DMS153 (cell line): ENCODE measurements at regions not wholly inside any gene's neighbourhood (a gene's known extent, or its start where the extent isn't known, plus 50 kb on each side); places are given as distances from the start of the nearest gene placed in this dataset.

ENCODE experiments used
- DNase-seq: peaks from one replicate; lab custom pipeline; 2025; lab: John Stamatoyannopoulos, UW

DNA sequence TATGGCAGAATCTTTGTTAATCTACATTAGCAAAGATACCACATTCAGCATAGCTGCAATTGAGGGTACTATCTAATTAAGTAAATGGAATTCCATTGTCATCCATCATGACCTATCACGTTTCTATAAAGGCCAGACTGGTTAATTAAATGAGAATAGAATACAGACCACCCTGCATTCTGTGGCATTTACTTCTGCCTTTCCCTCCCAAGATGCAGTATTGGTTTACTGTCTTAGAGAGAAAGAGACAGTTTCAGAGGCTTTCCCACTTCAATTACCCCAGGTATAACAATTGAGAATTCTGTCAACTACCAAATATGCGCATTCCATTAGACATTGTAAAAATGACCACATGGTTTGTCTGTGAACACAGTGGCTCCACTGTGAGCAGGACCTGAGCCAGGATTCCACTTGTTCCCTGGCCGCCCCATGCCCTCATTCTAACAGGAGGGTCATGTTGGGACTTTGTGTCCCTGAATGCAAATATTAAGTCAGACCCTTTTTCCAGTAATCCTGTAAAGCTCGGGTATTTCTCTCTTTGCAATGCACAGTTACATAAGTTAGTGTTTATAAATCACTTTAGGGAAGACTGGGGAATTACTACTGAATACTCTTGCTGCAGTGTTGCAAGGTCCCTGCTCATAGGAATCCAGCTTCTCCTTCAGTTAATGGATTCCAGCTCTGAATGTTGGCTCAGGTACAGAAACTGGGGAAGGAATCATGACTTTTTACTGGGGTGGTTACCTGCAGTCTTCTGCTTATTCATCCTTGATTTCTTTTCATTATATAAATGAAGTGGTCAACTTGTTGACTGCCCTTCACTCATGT lies 261.0 kb downstream of the PDGFC start:
- DNase-seq = no peak

DNA sequence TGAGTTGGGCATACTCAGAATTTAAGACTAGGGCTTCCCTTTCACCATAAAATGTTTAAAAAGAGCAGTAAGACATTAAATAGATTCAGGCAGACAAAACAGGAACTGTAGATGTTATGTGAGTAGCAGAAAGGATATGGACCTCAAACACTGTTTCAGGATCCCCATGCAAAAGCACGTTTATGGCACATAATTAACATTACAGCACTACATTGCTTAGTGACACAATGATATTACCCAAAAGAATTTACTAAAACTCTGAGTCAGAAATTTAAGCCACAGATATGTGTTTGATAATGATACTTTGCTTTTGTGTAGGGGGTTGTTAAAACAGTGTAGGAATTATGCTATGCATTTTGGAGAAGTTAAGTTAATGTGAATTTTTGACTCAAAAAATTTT lies 266.3 kb downstream of the PDGFC start:
- no peak for DNase-seq

- DNase-seq = no peak
Measured at GRCh38 chr4:156695163-156695562, 276.4 kb downstream of the PDGFC start.

DNA sequence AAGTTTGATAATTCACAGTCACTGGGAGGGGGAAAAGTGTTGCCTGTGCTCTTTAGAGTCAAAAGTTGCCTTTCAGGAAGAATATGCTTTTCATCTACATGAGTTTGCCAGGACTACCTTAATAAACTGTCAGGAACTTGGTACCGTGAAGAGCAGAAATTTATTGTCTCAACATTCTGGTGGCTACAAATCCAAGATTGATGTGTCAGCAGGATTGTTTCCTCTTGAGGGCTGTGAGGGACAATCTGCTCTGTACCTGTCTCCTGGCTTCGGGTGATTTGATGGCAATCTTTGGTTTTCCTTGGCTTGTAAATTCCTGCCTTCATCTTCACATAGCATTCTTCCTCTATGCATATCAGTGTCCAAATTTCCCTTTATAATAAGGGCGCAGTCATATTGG lies 277.2 kb downstream of the PDGFC start:
- DNase-seq = no peak

DNA sequence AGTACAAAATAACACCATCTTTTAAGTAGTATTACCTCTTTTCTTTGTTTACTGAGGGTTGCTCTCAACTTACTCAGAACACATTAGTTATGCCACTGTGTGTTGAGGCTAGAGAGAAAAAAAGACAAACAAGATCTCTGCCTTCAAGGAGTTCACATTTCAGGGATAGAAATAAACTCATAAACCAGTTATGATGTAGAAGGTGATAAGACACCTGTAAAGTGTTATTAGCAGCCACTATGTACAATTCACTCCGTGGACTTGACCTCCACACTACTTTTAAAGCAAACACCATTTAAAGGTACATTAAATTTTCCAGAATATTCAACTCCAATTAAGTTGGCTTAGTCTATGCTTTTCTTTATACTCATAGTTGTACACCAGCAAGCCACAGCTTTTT lies 278.0 kb downstream of the PDGFC start:
- DNase-seq = no peak

DNA sequence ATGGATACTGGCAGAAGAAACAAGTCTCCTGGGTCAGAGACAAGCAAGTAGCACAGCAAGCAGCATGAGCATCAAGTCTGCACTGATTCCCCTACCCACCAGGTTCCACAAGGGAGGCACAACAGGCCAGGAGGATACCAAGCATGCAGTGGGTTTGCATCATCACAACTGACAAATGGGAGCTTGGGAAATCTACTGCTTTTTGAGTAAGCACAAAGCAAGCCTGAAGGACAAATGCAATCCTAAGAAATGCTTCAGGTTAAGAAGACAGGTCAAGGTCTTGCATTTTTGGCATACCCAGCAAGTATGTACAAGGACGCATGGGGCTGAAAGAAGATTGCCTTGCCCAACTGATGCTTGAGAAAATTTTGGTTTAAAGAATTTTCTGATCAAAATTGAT lies 279.6 kb downstream of the PDGFC start:
- no peak for DNase-seq

- DNase-seq = no peak
Measured at GRCh38 chr4:156690572-156690971, 281.0 kb downstream of the PDGFC start.

- no peak for DNase-seq
Measured at GRCh38 chr4:156686120-156686519, 285.5 kb downstream of the PDGFC start.

GRCh38 chr4:156685308-156685707 lies 286.3 kb downstream of the PDGFC start:
- DNase-seq = no peak

DNA sequence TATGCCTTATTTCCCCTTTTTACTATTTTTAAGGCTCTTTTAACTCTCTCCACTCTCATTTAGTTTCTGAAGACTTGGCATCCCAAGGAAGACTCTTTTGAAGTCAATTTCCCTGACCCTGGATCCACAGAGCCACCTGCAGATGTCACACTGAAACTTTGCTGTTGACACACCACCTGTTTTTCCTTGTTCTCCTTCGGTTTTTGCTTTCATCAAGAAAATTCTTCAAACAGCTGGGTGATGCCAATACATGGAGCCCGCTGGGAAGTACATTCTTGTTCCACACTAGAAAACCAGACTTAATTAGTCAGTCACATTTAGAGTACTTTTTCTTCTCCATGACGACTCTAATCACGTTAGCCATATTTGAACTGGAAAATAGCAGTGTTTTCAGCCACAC lies 293.9 kb downstream of the PDGFC start:
- no peak for DNase-seq

GRCh38 chr4:156677131-156677531 lies 294.5 kb downstream of the PDGFC start:
- DNase-seq = no peak

- no peak for DNase-seq
Measured at GRCh38 chr4:156676116-156676851, 295.3 kb downstream of the PDGFC start.

DNA sequence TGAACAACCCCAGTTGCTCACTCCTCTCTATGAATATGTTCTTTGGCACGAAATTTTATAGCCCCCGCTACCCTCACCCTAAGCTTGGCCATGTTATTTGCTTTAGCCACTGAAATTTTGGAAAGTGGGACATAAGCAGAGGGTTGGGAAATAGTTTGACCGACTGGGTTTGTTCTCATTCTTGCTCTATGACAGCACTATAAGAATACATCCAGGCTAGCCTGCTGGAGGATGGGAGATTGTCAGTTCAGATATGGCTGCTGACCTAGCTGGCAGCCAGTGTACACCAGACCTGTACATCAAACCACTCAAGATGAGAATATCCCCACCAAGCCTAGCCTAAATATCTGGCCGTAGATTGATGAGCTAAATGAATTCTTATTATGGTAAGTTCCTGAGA lies 298.1 kb downstream of the PDGFC start:
- no peak for DNase-seq

GRCh38 chr4:156672492-156673305 lies 298.9 kb downstream of the PDGFC start:
- DNase-seq = no peak

- no peak for DNase-seq
Measured at GRCh38 chr4:156665780-156666366, 305.7 kb downstream of the PDGFC start.

DNA sequence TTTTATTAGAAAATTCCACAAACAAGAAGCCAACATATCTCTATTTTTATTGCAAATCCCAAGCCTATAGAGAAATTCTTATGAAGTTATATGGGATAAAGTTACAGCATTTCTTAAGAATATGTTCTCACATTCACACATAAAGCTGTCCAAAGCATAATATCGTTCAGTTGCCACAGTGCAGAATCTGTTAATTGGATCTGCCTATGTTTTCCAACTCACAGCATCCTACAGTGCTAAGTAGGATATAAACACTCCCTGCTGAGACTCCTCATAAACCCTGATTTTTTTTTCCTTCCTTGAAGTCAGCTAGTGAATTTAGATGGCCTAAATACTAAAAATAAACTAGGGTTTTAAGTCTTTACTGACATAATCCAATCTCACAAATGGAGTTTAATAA lies 307.9 kb downstream of the PDGFC start:
- no peak for DNase-seq

GRCh38 chr4:156662921-156663320 lies 308.7 kb downstream of the PDGFC start:
- no peak for DNase-seq

DNA sequence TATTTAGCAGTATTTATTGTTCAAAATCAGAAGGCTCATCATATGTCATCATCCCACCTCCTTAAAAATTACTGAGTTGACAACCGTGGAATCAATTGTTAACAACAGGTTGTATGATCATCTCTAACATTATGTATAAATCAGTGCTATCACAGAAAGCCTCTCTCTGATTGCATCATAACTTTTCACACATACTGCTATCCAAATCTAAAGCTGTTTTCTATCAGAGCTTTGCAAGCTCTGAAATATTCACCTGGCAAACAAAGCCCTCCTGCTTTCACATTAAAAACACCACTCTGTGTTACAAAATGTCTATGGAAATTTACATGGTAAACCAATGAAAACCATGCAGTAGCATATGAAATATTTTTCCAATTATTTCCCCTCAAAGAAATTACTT lies 310.0 kb downstream of the PDGFC start:
- no peak for DNase-seq

- no peak for DNase-seq
Measured at GRCh38 chr4:156660465-156660864, 311.1 kb downstream of the PDGFC start.

DNA sequence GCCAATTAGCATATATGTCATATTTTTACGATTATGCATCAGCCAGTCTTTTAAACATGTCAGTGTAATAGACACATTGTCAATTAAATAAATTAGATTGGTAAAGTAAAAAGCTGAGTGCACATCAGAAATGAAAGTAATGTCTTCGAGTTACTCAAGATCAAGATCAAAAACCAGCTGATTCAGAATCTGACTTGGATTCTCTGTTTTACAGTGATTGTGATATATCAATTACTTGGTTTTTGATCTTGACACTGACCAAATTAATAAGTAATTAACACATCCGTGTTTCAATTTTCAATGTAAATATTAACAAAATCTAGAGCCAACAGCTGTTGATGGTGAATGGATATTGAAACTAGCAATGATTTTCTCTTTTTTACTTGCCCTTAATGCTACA lies 311.6 kb downstream of the PDGFC start:
- no peak for DNase-seq

- no peak for DNase-seq
Measured at GRCh38 chr4:156659570-156659969, 312.0 kb downstream of the PDGFC start.

GRCh38 chr4:156656896-156657295 lies 314.7 kb downstream of the PDGFC start:
- no peak for DNase-seq
